ENCODE measurements at regions not wholly inside any gene's neighbourhood (a gene's known extent, or its start where the extent isn't known, plus 50 kb on each side); places are given as distances from the start of the nearest gene placed in this dataset.

DNA sequence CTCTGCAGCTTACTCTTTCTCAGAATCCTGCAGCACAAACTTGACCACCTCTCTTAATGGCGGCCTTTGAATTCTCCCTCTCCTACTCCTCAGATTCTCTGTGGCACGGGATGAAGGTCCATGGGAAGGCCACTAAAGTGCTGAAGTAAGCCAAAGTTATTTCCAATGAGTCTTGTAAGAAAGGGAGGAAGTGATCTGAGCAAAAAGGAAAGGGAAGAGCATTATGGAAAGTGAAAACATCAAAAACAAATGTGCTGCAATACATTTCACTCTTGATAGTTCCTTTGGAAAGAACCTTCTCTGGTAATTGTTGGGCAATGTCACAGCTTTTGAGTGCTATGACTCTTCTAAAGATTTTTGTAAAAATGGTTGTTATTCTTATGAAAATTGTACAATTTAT is 54.3 kb upstream of the CAMK2D start:
- no peak for TF ChIP-seq EZH2phosphoT487 (IDR thresholded peaks at IDR 0.05; ENCODE audit: borderline replicate concordance)
- TF ChIP-seq, protein P1, sequence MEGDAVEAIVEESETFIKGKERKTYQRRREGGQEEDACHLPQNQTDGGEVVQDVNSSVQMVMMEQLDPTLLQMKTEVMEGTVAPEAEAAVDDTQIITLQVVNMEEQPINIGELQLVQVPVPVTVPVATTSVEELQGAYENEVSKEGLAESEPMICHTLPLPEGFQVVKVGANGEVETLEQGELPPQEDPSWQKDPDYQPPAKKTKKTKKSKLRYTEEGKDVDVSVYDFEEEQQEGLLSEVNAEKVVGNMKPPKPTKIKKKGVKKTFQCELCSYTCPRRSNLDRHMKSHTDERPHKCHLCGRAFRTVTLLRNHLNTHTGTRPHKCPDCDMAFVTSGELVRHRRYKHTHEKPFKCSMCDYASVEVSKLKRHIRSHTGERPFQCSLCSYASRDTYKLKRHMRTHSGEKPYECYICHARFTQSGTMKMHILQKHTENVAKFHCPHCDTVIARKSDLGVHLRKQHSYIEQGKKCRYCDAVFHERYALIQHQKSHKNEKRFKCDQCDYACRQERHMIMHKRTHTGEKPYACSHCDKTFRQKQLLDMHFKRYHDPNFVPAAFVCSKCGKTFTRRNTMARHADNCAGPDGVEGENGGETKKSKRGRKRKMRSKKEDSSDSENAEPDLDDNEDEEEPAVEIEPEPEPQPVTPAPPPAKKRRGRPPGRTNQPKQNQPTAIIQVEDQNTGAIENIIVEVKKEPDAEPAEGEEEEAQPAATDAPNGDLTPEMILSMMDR (conservative IDR thresholded peaks at IDR 0.05; ENCODE audit: low read length) = no peak
- Histone ChIP-seq H3K4me3 (ENCODE audit: low read length, poor library complexity, severe bottlenecking) (no peak overlapping the region), H3K27me3 (ENCODE audit: insufficient read depth, low read length, poor library complexity, severe bottlenecking) (no peaks in the 10 kb centered on the region), H4K20me1 (ENCODE audit: insufficient read depth, low read length, poor library complexity, severe bottlenecking) (no peaks in the 10 kb centered on the region), H2AFZ (ENCODE audit: low read length) (0 out of 2 replicates have a peak overlapping the region, but pooled peaks have one; percentile 3), H3K9ac (ENCODE audit: low read depth, low read length, poor library complexity, severe bottlenecking) (no peak overlapping the region), H3K4me2 (ENCODE audit: low read depth, low read length, poor library complexity, severe bottlenecking) (no peak overlapping the region), H3F3A (ENCODE audit: low read depth) (no peaks in the 10 kb centered on the region), H3K4me1 (ENCODE audit: insufficient read depth, low read length, poor library complexity, severe bottlenecking) (no peaks in the 10 kb centered on the region), H3K79me2 (ENCODE audit: insufficient read depth, low read length) (no peaks in the 10 kb centered on the region), H3K9me3 (ENCODE audit: insufficient read depth, low read depth, low read length) (no peaks in the 10 kb centered on the region), H3K9me2 (replicated peaks; ENCODE audit: low read depth, low read length) (no peaks in the 10 kb centered on the region), H3K36me3 (ENCODE audit: insufficient read depth, low read length) (no peaks in the 10 kb centered on the region)

DNA sequence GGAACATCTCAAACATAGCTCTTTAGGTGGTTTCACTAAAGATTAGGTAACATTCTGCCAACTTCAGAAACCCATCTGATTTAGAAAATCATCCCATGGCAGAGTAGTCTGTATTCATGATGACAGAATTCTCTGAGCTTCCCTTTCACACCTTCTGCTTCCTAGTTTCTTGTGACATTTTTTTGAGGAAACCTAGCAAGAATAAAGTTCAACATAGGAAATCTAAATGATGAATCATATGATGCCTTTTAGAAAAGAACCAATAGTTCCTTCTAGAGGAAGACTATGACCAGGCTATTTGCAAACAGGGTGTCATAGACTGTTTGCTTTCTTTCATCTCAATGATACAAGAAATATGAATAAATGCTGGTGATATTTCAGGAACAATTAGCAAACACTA is 49.8 kb upstream of the CAMK2D start:
- H4K20me1 ChIP-seq (ENCODE audit: insufficient read depth, low read length, poor library complexity, severe bottlenecking) = no peaks in the 10 kb centered on the region
- TF ChIP-seq EZH2phosphoT487 (IDR thresholded peaks at IDR 0.05; ENCODE audit: borderline replicate concordance) = no peak
- TF ChIP-seq, protein P1 (conservative IDR thresholded peaks at IDR 0.05; ENCODE audit: low read length) = no peak

More for the DNA sequence above, 49.8 kb upstream of the CAMK2D start:
- H2AFZ ChIP-seq (ENCODE audit: low read length) = peak overlapping the region; percentile 50; the same call in 1 of the 2 replicates
- H3K79me2 ChIP-seq (ENCODE audit: insufficient read depth, low read length) = no peaks in the 10 kb centered on the region
- no peaks in the 10 kb centered on the region for H3F3A ChIP-seq (ENCODE audit: low read depth)
- H3K4me3 ChIP-seq (ENCODE audit: low read length, poor library complexity, severe bottlenecking) = no peak overlapping the region
- H3K9me2 ChIP-seq (replicated peaks; ENCODE audit: low read depth, low read length) = no peaks in the 10 kb centered on the region
- H3K36me3 ChIP-seq (ENCODE audit: insufficient read depth, low read length) = no peaks in the 10 kb centered on the region
- no peak overlapping the region for H3K4me2 ChIP-seq (ENCODE audit: low read depth, low read length, poor library complexity, severe bottlenecking)
- H3K9me3 ChIP-seq (ENCODE audit: insufficient read depth, low read depth, low read length) = no peaks in the 10 kb centered on the region
- no peak overlapping the region for H3K9ac ChIP-seq (ENCODE audit: low read depth, low read length, poor library complexity, severe bottlenecking)
- no peaks in the 10 kb centered on the region for H3K4me1 ChIP-seq (ENCODE audit: insufficient read depth, low read length, poor library complexity, severe bottlenecking)
- no peaks in the 10 kb centered on the region for H3K27me3 ChIP-seq (ENCODE audit: insufficient read depth, low read length, poor library complexity, severe bottlenecking)

All from Loucy (cell line).